Neural cell (in vitro differentiated cells): ENCODE measurements at regions not wholly inside any gene's neighbourhood (a gene's known extent, or its start where the extent isn't known, plus 50 kb on each side); places are given as distances from the start of the nearest gene placed in this dataset.

Experiments used
- H2AFZ ChIP-seq: fragments of 200-600, 300-800 bp; sonication (generic), shearing (Covaris generic); 2 replicates; pipeline ENCODE4 v1.6.0; 2014; ENCODE audit warnings: low read depth, mild to moderate bottlenecking, antibody characterized with exemption, low read length, moderate library complexity
- H3F3A ChIP-seq: fragments of 200-600 bp; shearing (Covaris generic); 2 replicates; pipeline ENCODE4 v1.6.1; 2016; ENCODE audit warnings: mild to moderate bottlenecking, moderate library complexity, mixed read lengths, antibody characterized with exemption, low read length; ENCODE audit not compliant: insufficient read depth, poor library complexity, severe bottlenecking
- H3K27ac ChIP-seq: fragments of 200-600, 300-800 bp; sonication (generic), shearing (Covaris generic); 2 replicates; pipeline ENCODE4 v1.5.1; 2014; ENCODE audit warnings: mild to moderate bottlenecking, low read length, moderate library complexity
- H3K27me3 ChIP-seq: fragments of 300-800, 200-600 bp; sonication (generic), shearing (Covaris generic); 2 replicates; pipeline ENCODE4 v1.6.0; 2014; ENCODE audit warnings: mild to moderate bottlenecking, low read depth, low read length, moderate library complexity; ENCODE audit not compliant: insufficient read depth
- H3K36me3 ChIP-seq: fragments of 300-800, 200-600 bp; sonication (generic), shearing (Covaris generic); 2 replicates; pipeline ENCODE4 v1.5.1; 2014; ENCODE audit warnings: mild to moderate bottlenecking, antibody characterized with exemption, low read length, moderate library complexity; ENCODE audit not compliant: insufficient read depth
- H3K4me2 ChIP-seq: fragments of 300-800, 200-600 bp; sonication (generic), shearing (Covaris generic); 2 replicates; pipeline ENCODE4 v1.6.0; 2014; ENCODE audit warnings: mild to moderate bottlenecking, low read length
- H3K4me3 ChIP-seq: fragments of 300-800, 200-600 bp; sonication (generic), shearing (Covaris generic); 2 replicates; pipeline ENCODE4 v1.5.1; 2014; ENCODE audit warnings: mild to moderate bottlenecking, low read length, moderate library complexity
- H3K79me2 ChIP-seq: fragments of 200-600 bp; shearing (Covaris generic); replicated peaks from 2 replicates; pipeline ENCODE4 v1.6.0; 2014; ENCODE audit warnings: mild to moderate bottlenecking, low read length, moderate library complexity; ENCODE audit not compliant: insufficient read depth
- H3K9ac ChIP-seq: fragments of 300-800, 200-600 bp; sonication (generic), shearing (Covaris generic); 2 replicates; pipeline ENCODE4 v1.6.1; 2016; ENCODE audit warnings: mild to moderate bottlenecking, low read length, mixed read lengths
- H3K9me2 ChIP-seq: fragments of 200-600 bp; shearing (Covaris generic); 2 replicates; pipeline ENCODE4 v1.6.1; 2016; ENCODE audit warnings: mild to moderate bottlenecking, low read length, mixed read lengths; ENCODE audit not compliant: insufficient read depth
- H3K9me3 ChIP-seq: fragments of 200-600, 300-800 bp; sonication (generic), shearing (Covaris generic); 2 replicates; pipeline ENCODE4 v1.6.1; 2016; ENCODE audit warnings: mild to moderate bottlenecking, mixed run types, low read length, moderate library complexity, mixed read lengths
- H4K20me1 ChIP-seq: fragments of 200-600 bp; shearing (Covaris generic); 2 replicates; pipeline ENCODE4 v1.6.1; 2016; ENCODE audit warnings: mild to moderate bottlenecking, mixed run types; ENCODE audit not compliant: insufficient read depth
- EP300 ChIP-seq: fragments of 450-650 bp; conservative IDR thresholded peaks from 2 replicates; pipeline ENCODE4 v1.6.1; 2014; ENCODE audit warnings: antibody characterized with exemption, mild to moderate bottlenecking, moderate library complexity; ENCODE audit not compliant: poor library complexity, severe bottlenecking
- EZH2 ChIP-seq: fragments of 200-600, 300-800 bp; shearing (Covaris generic), sonication (generic); IDR thresholded peaks from 2 replicates; pipeline ENCODE4 v1.6.1; 2014; ENCODE audit warnings: antibody characterized with exemption, low read length, borderline replicate concordance, mild to moderate bottlenecking; ENCODE audit not compliant: insufficient read depth, poor library complexity, severe bottlenecking
- MXI1 ChIP-seq: fragments of 450-650 bp; conservative IDR thresholded peaks from 2 replicates; pipeline ENCODE4 v1.6.1; 2014; ENCODE audit warnings: antibody characterized with exemption, mild to moderate bottlenecking; ENCODE audit not compliant: poor library complexity, severe bottlenecking
- POLR2AphosphoS5 ChIP-seq: IDR thresholded peaks from 2 replicates; pipeline ENCODE4 v1.6.1; 2012
- RAD21 ChIP-seq: fragments of 450-650 bp; conservative IDR thresholded peaks from 2 replicates; pipeline ENCODE4 v1.6.1; 2014; ENCODE audit warnings: antibody characterized with exemption, mild to moderate bottlenecking, moderate library complexity
- REST ChIP-seq: IDR thresholded peaks from 2 replicates; pipeline ENCODE4 v1.6.1; 2012; ENCODE audit warnings: borderline replicate concordance
- SMC3 ChIP-seq: fragments of 450-650 bp; conservative IDR thresholded peaks from 2 replicates; pipeline ENCODE4 v1.6.1; 2014; ENCODE audit warnings: antibody characterized with exemption, mild to moderate bottlenecking, moderate library complexity; ENCODE audit not compliant: poor library complexity
- TAF1 ChIP-seq: IDR thresholded peaks from 2 replicates; pipeline ENCODE4 v1.6.1; 2012; ENCODE audit warnings: low read depth
- TF ChIP-seq, protein P1 (sequence below): fragments of 450-650 bp; IDR thresholded peaks from 2 replicates; pipeline ENCODE4 v1.5.1; 2014; ENCODE audit warnings: antibody characterized with exemption, mild to moderate bottlenecking, moderate library complexity; ENCODE audit not compliant: poor library complexity, severe bottlenecking

GRCh38 chr2:149735237-149735958 lies 147.8 kb upstream of the MMADHC start:
- no peaks in the 10 kb centered on the region for H3K79me2 ChIP-seq
- H3K27me3 ChIP-seq = no peaks in the 10 kb centered on the region
- H3F3A ChIP-seq = no peaks in the 10 kb centered on the region
- no peak overlapping the region for H3K9ac ChIP-seq
- H3K4me3 ChIP-seq = no peak overlapping the region
- H2AFZ ChIP-seq = no peak overlapping the region
- no peak for TF ChIP-seq EP300
- no peak for TF ChIP-seq EZH2
- no peak for TF ChIP-seq POLR2AphosphoS5
- H3K27ac ChIP-seq = no peak overlapping the region
- no peaks in the 10 kb centered on the region for H4K20me1 ChIP-seq
- no peaks in the 10 kb centered on the region for H3K9me3 ChIP-seq
- no peak overlapping the region for H3K4me2 ChIP-seq
- no peaks in the 10 kb centered on the region for H3K36me3 ChIP-seq
- no peaks in the 10 kb centered on the region for H3K9me2 ChIP-seq

GRCh38 chr2:149733936-149734685 lies 146.5 kb upstream of the MMADHC start:
- Histone ChIP-seq H3F3A (no peaks in the 10 kb centered on the region), H3K36me3 (no peaks in the 10 kb centered on the region), H2AFZ (no peak overlapping the region), H3K9me2 (no peaks in the 10 kb centered on the region), H3K4me3 (no peak overlapping the region), H3K27ac (no peak overlapping the region), H3K27me3 (no peaks in the 10 kb centered on the region), H3K79me2 (no peaks in the 10 kb centered on the region), H3K4me2 (no peak overlapping the region), H4K20me1 (no peaks in the 10 kb centered on the region), H3K9ac (no peak overlapping the region), H3K9me3 (no peaks in the 10 kb centered on the region)
- TF ChIP-seq, protein P1, sequence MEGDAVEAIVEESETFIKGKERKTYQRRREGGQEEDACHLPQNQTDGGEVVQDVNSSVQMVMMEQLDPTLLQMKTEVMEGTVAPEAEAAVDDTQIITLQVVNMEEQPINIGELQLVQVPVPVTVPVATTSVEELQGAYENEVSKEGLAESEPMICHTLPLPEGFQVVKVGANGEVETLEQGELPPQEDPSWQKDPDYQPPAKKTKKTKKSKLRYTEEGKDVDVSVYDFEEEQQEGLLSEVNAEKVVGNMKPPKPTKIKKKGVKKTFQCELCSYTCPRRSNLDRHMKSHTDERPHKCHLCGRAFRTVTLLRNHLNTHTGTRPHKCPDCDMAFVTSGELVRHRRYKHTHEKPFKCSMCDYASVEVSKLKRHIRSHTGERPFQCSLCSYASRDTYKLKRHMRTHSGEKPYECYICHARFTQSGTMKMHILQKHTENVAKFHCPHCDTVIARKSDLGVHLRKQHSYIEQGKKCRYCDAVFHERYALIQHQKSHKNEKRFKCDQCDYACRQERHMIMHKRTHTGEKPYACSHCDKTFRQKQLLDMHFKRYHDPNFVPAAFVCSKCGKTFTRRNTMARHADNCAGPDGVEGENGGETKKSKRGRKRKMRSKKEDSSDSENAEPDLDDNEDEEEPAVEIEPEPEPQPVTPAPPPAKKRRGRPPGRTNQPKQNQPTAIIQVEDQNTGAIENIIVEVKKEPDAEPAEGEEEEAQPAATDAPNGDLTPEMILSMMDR = no peak
- TF ChIP-seq POLR2AphosphoS5 (no peak), MXI1 (no peak), EP300 (no peak), SMC3 (no peak), TAF1 (no peak), RAD21 (no peak), EZH2 (no peak), REST (no peak)
